Heart left ventricle (tissue), 16 donors: ENCODE measurements at regions not wholly inside any gene's neighbourhood (a gene's known extent, or its start where the extent isn't known, plus 50 kb on each side); places are given as distances from the start of the nearest gene placed in this dataset.

Experiments
- ATAC-seq, 4 donors: fragments of 200-7000 bp; cut with Tn5 transposase; one replicate each; pipeline ENCODE4 v1.9.1; 2020 to 2022; ENCODE audit warnings: moderate library complexity in 4 of 4, mild to moderate bottlenecking in 3 of 4, moderate number of reproducible peaks in 1 of 4
- DNase-seq, 5 donors: peaks; one replicate each; pipeline ENCODE4 v3.0.0-alpha.2; 2020
- H3K27ac ChIP-seq, 12 donors: fragments of 200-600 bp; sonication (generic) in 4 of 12; one replicate each; pipeline versions ENCODE4 v1.5.0 to v1.8.0; 2016 to 2022; ENCODE audit warnings: mild to moderate bottlenecking in 2 of 12
- H3K27me3 ChIP-seq, 9 donors: fragments of 200-600 bp; sonication (generic) in 2 of 9; one replicate each; pipeline versions ENCODE4 v1.5.1 to v1.8.0; 2016 to 2022; ENCODE audit warnings: mild to moderate bottlenecking in 3 of 9
- H3K36me3 ChIP-seq, 9 donors: fragments of 200-600 bp; sonication (generic) in 2 of 9; one replicate each; pipeline versions ENCODE4 v1.5.0 to v1.8.0; 2018 to 2022; ENCODE audit warnings: mild to moderate bottlenecking in 2 of 9
- H3K4me1 ChIP-seq, 12 donors: fragments of 200-600 bp; sonication (generic) in 4 of 12; one replicate each; pipeline versions ENCODE4 v1.5.0 to v1.8.0; 2016 to 2022; ENCODE audit warnings: mild to moderate bottlenecking in 3 of 12
- H3K4me3 ChIP-seq, 12 donors: fragments of 200-600 bp; sonication (generic) in 4 of 12; one replicate each; pipeline versions ENCODE4 v1.5.0 to v1.8.0; 2017 to 2022; ENCODE audit warnings: mild to moderate bottlenecking in 9 of 12, moderate library complexity in 4 of 12
- H3K9me3 ChIP-seq, 12 donors: fragments of 200-600 bp; sonication (generic) in 4 of 12; one replicate each; pipeline versions ENCODE4 v1.5.0 to v1.8.0; 2016 to 2022; ENCODE audit warnings: mild to moderate bottlenecking in 1 of 12
- CTCF ChIP-seq, 12 donors: fragments of 200-600 bp; sonication (generic) in 4 of 12; IDR thresholded peaks; one replicate each; pipeline versions ENCODE4 v1.5.0 to v1.8.0; 2018 to 2022; ENCODE audit warnings: antibody characterized with exemption in 12 of 12, mild to moderate bottlenecking in 5 of 12
- POLR2A ChIP-seq, 2 donors: fragments of 450-650 bp; IDR thresholded peaks; one replicate each; pipeline ENCODE4 v1.6.1; 2017; ENCODE audit warnings: antibody characterized with exemption in 2 of 2, mild to moderate bottlenecking in 2 of 2, moderate library complexity in 2 of 2
- WGBS, 4 donors: extraction: QIAGEN DNeasy Blood & Tissue Kit in 2 of 4; methylation state at CpG; one replicate each; pipeline versions ENCODE4 v1.1.5 to v1.1.7; 2013 to 2018; 5-methylcytosine and 5-hydroxymethylcytosine counted together
- intact Hi-C, 10 donors: fragments of 100-400 bp; cut with DNase I; formaldehyde crosslinking; loops; one replicate each; pipeline versions ENCODE4 v1.11.1 to v1.14.2; 2022
- donor health status: ischemic (EF 13 %, LVEDD 7.1; RV severe dilation, severe dysfunction).
- donor health status: healthy with polysubstance abuse.
- donor health status: DM: no; HTN: yes; CAD: no.
- donor health status: DM: no; HTN: no; CAD: no.
- donor health status: ischemic (EF 25% LVEDD 6.9; RV normal size, moderate dysfunction).
- donor health status: ischemic (EF 25% LVEDD 5.7; RV mildly dilated, moderate dysfunction).
- donor health status: healthy.
- donor health status: DM: yes; HTN: yes; CAD: no.
- donor health status: ischemic (EF 35%, LVEDD 5.7; RV mildly dilated, moderate dysfunction).
- donor health status: nonischemic (EF 11% LVEDD 7.7; RV severe dilation, severe dysfunction).
- donor health status: DM: yes; HTN: yes; CAD: no.
- donor health status: PGD.
- donor health status: ischemic (EF 29% LVEDD 5.4; RV normal size, mild dysfunction).
- donor health status: nonischemic (EF 23%, LVEDD 6.1; RV moderate dilation, normal function).

GRCh38 chr2:139317259-139317658, 537.1 kb upstream of the NXPH2 start:
- no peaks in the 10 kb centered on the region for H3K36me3 ChIP-seq
- no peak for ATAC-seq
- H3K9me3 ChIP-seq: no peaks in the 10 kb centered on the region
- no peaks in the 10 kb centered on the region for H3K27me3 ChIP-seq
- no peak overlapping the region for H3K27ac ChIP-seq
- H3K4me1 ChIP-seq: no peaks in the 10 kb centered on the region
- no peak for DNase-seq
- no peak overlapping the region for H3K4me3 ChIP-seq
- TF ChIP-seq POLR2A (IDR thresholded peaks at IDR 0.05): no peak
- TF ChIP-seq CTCF (IDR thresholded peaks at IDR 0.05): no peak
- intact Hi-C loops: no loop called here
- 23 to 48% (median 42%) methylated on average over 1 of the region's 1 CpG for WGBS, 4 donors

GRCh38 chr2:139314059-139314458, 533.9 kb upstream of the NXPH2 start:
- H3K9me3 ChIP-seq: no peaks in the 10 kb centered on the region
- H3K27me3 ChIP-seq: no peaks in the 10 kb centered on the region
- ATAC-seq (no peak), DNase-seq (no peak)
- no peak overlapping the region for H3K27ac ChIP-seq
- no peak for TF ChIP-seq POLR2A (IDR thresholded peaks at IDR 0.05)
- TF ChIP-seq CTCF (IDR thresholded peaks at IDR 0.05): no peak
- H3K36me3 ChIP-seq: no peaks in the 10 kb centered on the region
- intact Hi-C loops: no loop called here
- WGBS, 4 donors: 77 to 95% (median 82%) methylated on average over 1 of the region's 1 CpG
- no peak overlapping the region for H3K4me3 ChIP-seq
- H3K4me1 ChIP-seq: no peaks in the 10 kb centered on the region

- no peak overlapping the region for H3K4me3 ChIP-seq
- 48 to 58% (median 55%) methylated on average over 3 of the region's 3 CpGs for WGBS, 4 donors
- intact Hi-C loops: no loop called here
Measured at GRCh38 chr2:139296672-139297209, 516.6 kb upstream of the NXPH2 start.

GRCh38 chr2:139293992-139294548, 513.9 kb upstream of the NXPH2 start:
- Histone ChIP-seq H3K27me3 (no peaks in the 10 kb centered on the region), H3K36me3 (no peaks in the 10 kb centered on the region), H3K4me3 (no peak overlapping the region), H3K27ac (no peak overlapping the region), H3K4me1 (no peaks in the 10 kb centered on the region), H3K9me3 (no peaks in the 10 kb centered on the region)
- intact Hi-C loops: no loop called here
- no peak for DNase-seq
- WGBS, 4 donors: 69 to 80% (median 73%) methylated on average over 6 of the region's 6 CpGs
- TF ChIP-seq CTCF (IDR thresholded peaks at IDR 0.05): no peak
- no peak for TF ChIP-seq POLR2A (IDR thresholded peaks at IDR 0.05)
- ATAC-seq: no peak

More at GRCh38 chr2:139296672-139297209, 516.6 kb upstream of the NXPH2 start:
- H3K27me3 ChIP-seq: no peaks in the 10 kb centered on the region
- H3K4me1 ChIP-seq: no peaks in the 10 kb centered on the region
- no peak for DNase-seq
- no peaks in the 10 kb centered on the region for H3K36me3 ChIP-seq
- no peaks in the 10 kb centered on the region for H3K9me3 ChIP-seq
- TF ChIP-seq POLR2A (IDR thresholded peaks at IDR 0.05) (no peak), CTCF (IDR thresholded peaks at IDR 0.05) (no peak)
- H3K27ac ChIP-seq: no peak overlapping the region
- ATAC-seq: no peak
